ENCODE measurements at regions not wholly inside any gene's neighbourhood (a gene's known extent, or its start where the extent isn't known, plus 50 kb on each side); places are given as distances from the start of the nearest gene placed in this dataset.

- ChIA-PET CTCF (no interaction called here), POLR2A (no interaction called here)
- Histone ChIP-seq H3K4me3 (ENCODE audit: low read depth, low read length) (no peak overlapping the region), H3K27me3 (ENCODE audit: control insufficient read depth, insufficient read depth, low read length) (no peaks in the 10 kb centered on the region), H3K27ac (ENCODE audit: low read depth, low read length) (no peak overlapping the region), H3K9me3 (ENCODE audit: control insufficient read depth, insufficient read depth, low read length) (no peaks in the 10 kb centered on the region)
- no peak for DNase-seq (ENCODE audit: low read depth, low spot score)
- no peak for TF ChIP-seq CTCF (IDR thresholded peaks at IDR 0.05; ENCODE audit: low read depth, low read length)
Observed at GRCh38 chr6:25112322-25112773, 166.8 kb upstream of the CARMIL1 start.

GRCh38 chr6:25113436-25113835 is 165.7 kb upstream of the CARMIL1 start:
- POLR2A ChIA-PET = no interaction called here
- no peak for DNase-seq (ENCODE audit: low read depth, low spot score)
- Histone ChIP-seq H3K27ac (ENCODE audit: low read depth, low read length) (no peak overlapping the region), H3K9me3 (ENCODE audit: control insufficient read depth, insufficient read depth, low read length) (no peaks in the 10 kb centered on the region), H3K27me3 (ENCODE audit: control insufficient read depth, insufficient read depth, low read length) (no peaks in the 10 kb centered on the region), H3K4me3 (ENCODE audit: low read depth, low read length) (no peak overlapping the region)
- TF ChIP-seq CTCF (IDR thresholded peaks at IDR 0.05; ENCODE audit: low read depth, low read length) = no peak
- CTCF ChIA-PET = no interaction called here

- DNase-seq (ENCODE audit: low read depth, low spot score) = no peak
- H3K9me3 ChIP-seq (ENCODE audit: control insufficient read depth, insufficient read depth, low read length) = no peaks in the 10 kb centered on the region
- H3K27ac ChIP-seq (ENCODE audit: low read depth, low read length) = no peak overlapping the region
- ChIA-PET CTCF (interaction anchor here (1.0 kb wide), 1 partner anchor 47 kb away, joined by 3 read pairs; no protein-coding TSS in a partner anchor), POLR2A (no interaction called here)
- H3K4me3 ChIP-seq (ENCODE audit: low read depth, low read length) = no peak overlapping the region
- H3K27me3 ChIP-seq (ENCODE audit: control insufficient read depth, insufficient read depth, low read length) = no peaks in the 10 kb centered on the region
- no peak for TF ChIP-seq CTCF (IDR thresholded peaks at IDR 0.05; ENCODE audit: low read depth, low read length)
Observed at GRCh38 chr6:25118038-25118437, 161.1 kb upstream of the CARMIL1 start.

GRCh38 chr6:25121186-25121585 is 158.0 kb upstream of the CARMIL1 start:
- DNase-seq (ENCODE audit: low read depth, low spot score) = no peak
- TF ChIP-seq CTCF (IDR thresholded peaks at IDR 0.05; ENCODE audit: low read depth, low read length) = no peak
- Histone ChIP-seq H3K9me3 (ENCODE audit: control insufficient read depth, insufficient read depth, low read length) (no peaks in the 10 kb centered on the region), H3K27me3 (ENCODE audit: control insufficient read depth, insufficient read depth, low read length) (no peaks in the 10 kb centered on the region), H3K4me3 (ENCODE audit: low read depth, low read length) (no peak overlapping the region), H3K27ac (ENCODE audit: low read depth, low read length) (no peak overlapping the region)
- CTCF ChIA-PET = no interaction called here
- POLR2A ChIA-PET = no interaction called here

- no peaks in the 10 kb centered on the region for H3K9me3 ChIP-seq (ENCODE audit: control insufficient read depth, insufficient read depth, low read length)
- ChIA-PET POLR2A (no interaction called here), CTCF (no interaction called here)
- H3K4me3 ChIP-seq (ENCODE audit: low read depth, low read length) = no peak overlapping the region
- H3K27ac ChIP-seq (ENCODE audit: low read depth, low read length) = no peak overlapping the region
- H3K27me3 ChIP-seq (ENCODE audit: control insufficient read depth, insufficient read depth, low read length) = no peaks in the 10 kb centered on the region
- no peak for TF ChIP-seq CTCF (IDR thresholded peaks at IDR 0.05; ENCODE audit: low read depth, low read length)
- DNase-seq (ENCODE audit: low read depth, low spot score) = no peak
Observed at GRCh38 chr6:25122001-25122400, 157.2 kb upstream of the CARMIL1 start.
